GM12878 (cell line): ENCODE measurements at regions not wholly inside any gene's neighbourhood (a gene's known extent, or its start where the extent isn't known, plus 50 kb on each side); places are given as distances from the start of the nearest gene placed in this dataset.

Experiments
- ASH2L ChIP-seq: fragments of 300-600, 200-600 bp; sonication (generic); IDR thresholded peaks from 2 replicates; pipeline ENCODE4 v1.6.1; 2017; ENCODE audit warnings: low read depth, mild to moderate bottlenecking, borderline replicate concordance
- CBX3 ChIP-seq: fragments of 200-600 bp; sonication (generic); IDR thresholded peaks from 2 replicates; pipeline ENCODE4 v1.6.1; 2016; ENCODE audit warnings: low read depth, borderline replicate concordance
- CEBPZ ChIP-seq: fragments of 150-350 bp; IDR thresholded peaks from 2 replicates; pipeline ENCODE4 v1.6.1; 2016; ENCODE audit warnings: low read depth, low read length
- E2F8 ChIP-seq: fragments of 450-650 bp; IDR thresholded peaks from 2 replicates; pipeline ENCODE4 v1.6.1; 2018; ENCODE audit warnings: mild to moderate bottlenecking, low read depth, moderate library complexity; ENCODE audit not compliant: partially characterized antibody
- EGR1 ChIP-seq, 2 experiments: IDR thresholded peaks; 1 replicate in 1 of 2; 2 replicates in 1 of 2; pipeline ENCODE4 v1.6.1; 2011 to 2012; ENCODE audit warnings: low read depth in 2 of 2, low read length in 2 of 2, borderline replicate concordance in 1 of 2, mild to moderate bottlenecking in 1 of 2, moderate library complexity in 1 of 2
- ETV6 ChIP-seq, 2 experiments: fragments of 450-650 bp in 1 of 2; IDR thresholded peaks in 1 of 2; conservative IDR thresholded peaks in 1 of 2; 2 replicates each; pipeline ENCODE4 v1.6.1; 2014; ENCODE audit warnings: antibody characterized with exemption in 1 of 2, borderline replicate concordance in 1 of 2, low read depth in 1 of 2, mild to moderate bottlenecking in 1 of 2, moderate library complexity in 1 of 2
- FOS ChIP-seq: IDR thresholded peaks from 3 replicates; pipeline ENCODE4 v1.6.1; 2011; ENCODE audit warnings: borderline replicate concordance; ENCODE audit not compliant: insufficient read length; ENCODE audit errors: extremely low read depth
- GABPA ChIP-seq: IDR thresholded peaks from 2 replicates; pipeline ENCODE4 v1.6.1; 2014; ENCODE audit warnings: antibody characterized with exemption, low read depth, mild to moderate bottlenecking, inconsistent platforms
- PKNOX1 ChIP-seq: fragments of 450-650 bp; IDR thresholded peaks from 2 replicates; pipeline ENCODE4 v1.6.1; 2016; ENCODE audit warnings: mild to moderate bottlenecking
- SMC3 ChIP-seq: IDR thresholded peaks from 2 replicates; pipeline ENCODE4 v1.6.1; 2011; ENCODE audit warnings: low read length, improper control_type of control experiment, borderline replicate concordance
- SPI1 ChIP-seq: IDR thresholded peaks from 2 replicates; pipeline ENCODE4 v1.6.1; 2011; ENCODE audit warnings: low read depth, mild to moderate bottlenecking, low read length, moderate library complexity, borderline replicate concordance; ENCODE audit not compliant: insufficient read depth
- SRF ChIP-seq, 2 experiments: IDR thresholded peaks; 2 replicates each; pipeline ENCODE4 v1.6.1; 2011; ENCODE audit warnings: low read depth in 2 of 2, low read length in 2 of 2, mild to moderate bottlenecking in 1 of 2, moderate library complexity in 1 of 2
- USF2 ChIP-seq: IDR thresholded peaks from 2 replicates; pipeline ENCODE4 v1.6.1; 2011; ENCODE audit warnings: low read depth, low read length, improper control_type of control experiment, borderline replicate concordance
- ZNF24 ChIP-seq: fragments of 450-650 bp; IDR thresholded peaks from 2 replicates; pipeline ENCODE4 v1.6.1; 2017; ENCODE audit warnings: antibody characterized with exemption, mild to moderate bottlenecking
- ZNF592 ChIP-seq: fragments of 450-650 bp; IDR thresholded peaks from 2 replicates; pipeline ENCODE4 v1.6.1; 2017; ENCODE audit warnings: mild to moderate bottlenecking, moderate library complexity
- ZNF622 ChIP-seq: fragments of 450-650 bp; IDR thresholded peaks from 2 replicates; pipeline ENCODE4 v1.6.1; 2017; ENCODE audit warnings: mild to moderate bottlenecking, inconsistent platforms

- TF ChIP-seq E2F8, result no peak
- no peak for TF ChIP-seq ZNF622
- no peak for TF ChIP-seq ZNF24
- TF ChIP-seq FOS, result no peak
- TF ChIP-seq EGR1 (IDR thresholded peaks at IDR 0.05; ENCODE audit: borderline replicate concordance in 1 of 2, low read depth in 2 of 2, low read length in 2 of 2), result peak; percentile 41 to 96; a peak in 2 of 3 replicates
- TF ChIP-seq SRF (IDR thresholded peaks at IDR 0.05; ENCODE audit: low read depth in 2 of 2, low read length in 2 of 2), result no peak
- no peak for TF ChIP-seq USF2
- peak; percentile 89 for TF ChIP-seq PKNOX1
- no peak for TF ChIP-seq CBX3
- no peak; the same call in 1 of the 2 replicates for TF ChIP-seq SPI1
- no peak for TF ChIP-seq CEBPZ
- peak; percentile 49 for TF ChIP-seq SMC3
- TF ChIP-seq ASH2L, result no peak
- no peak for TF ChIP-seq GABPA
- no peak for TF ChIP-seq ETV6 (conservative IDR thresholded peaks at IDR 0.05 in 1 of 2, IDR thresholded peaks at IDR 0.05 in 1 of 2; ENCODE audit: borderline replicate concordance in 1 of 2, low read depth in 1 of 2)
- no peak for TF ChIP-seq ZNF592
Measured at GRCh38 chr22:25447686-25448434, 116.6 kb upstream of the GRK3 start (continued).
